ENCODE measurements at regions not wholly inside any gene's neighbourhood (a gene's known extent, or its start where the extent isn't known, plus 50 kb on each side); places are given as distances from the start of the nearest gene placed in this dataset.

GRCh38 chr9:124135813-124136365, 121.9 kb upstream of the NEK6 start:
- Histone ChIP-seq H3K9ac (replicated peaks; ENCODE audit: extremely low read depth, insufficient read depth, low read length) (no peak overlapping the region), H3K79me2 (ENCODE audit: control insufficient read depth, insufficient read depth, low read length) (no peaks in the 10 kb centered on the region), H4K20me1 (replicated peaks; ENCODE audit: control insufficient read depth, extremely low read depth, insufficient read depth, low read length) (no peaks in the 10 kb centered on the region), H2AFZ (ENCODE audit: low read depth, low read length) (no peak overlapping the region), H3K4me1 (ENCODE audit: control insufficient read depth, extremely low read depth, insufficient read depth, low read length) (peaks cover 7% of the 10 kb centered on the region), H3K27ac (ENCODE audit: insufficient read depth, low read depth, low read length) (no peak overlapping the region), H3K4me2 (ENCODE audit: insufficient read depth, low read length) (no peak overlapping the region), H3K4me3 (replicated peaks in 1 of 3; ENCODE audit: insufficient read depth in 1 of 3, low read depth in 1 of 3, low read length in 3 of 3) (no peak overlapping the region), H3K27me3 (ENCODE audit: control insufficient read depth in 2 of 2, insufficient read depth in 2 of 2, low read length in 2 of 2) (no peaks in the 10 kb centered on the region), H3K9me3 (replicated peaks; ENCODE audit: control insufficient read depth, insufficient read depth, low read length) (no peaks in the 10 kb centered on the region), H3K36me3 (ENCODE audit: control insufficient read depth in 2 of 2, extremely low read depth in 1 of 2, insufficient read depth in 2 of 2, low read length in 2 of 2) (no peaks in the 10 kb centered on the region), H3K9me1 (replicated peaks; ENCODE audit: control insufficient read depth, extremely low read depth, insufficient read depth, low read length) (no peaks in the 10 kb centered on the region)
- dilution Hi-C loops (cut with MboI; ENCODE audit: extremely low pct_ligation_motif_present, low sequenced_read_pairs) (no loop called here), intact Hi-C loops (cut with micrococcal nuclease) (no loop called here)
- ChIA-PET POLR2A (no interaction called here), CTCF (interaction anchor here (1.0 kb wide), 1 partner anchor 11 kb away, joined by 3 read pairs; no protein-coding TSS in a partner anchor)
- no peak for FAIRE-seq
- no peak for DNase-seq (ENCODE audit: low read depth, low spot score)
- BruUV-seq (replicated peaks), result no TSS peak
- no peak for TF ChIP-seq JUN (IDR thresholded peaks at IDR 0.05; ENCODE audit: borderline replicate concordance, insufficient read depth, insufficient read length, low read depth)
- no peak for TF ChIP-seq POLR2A (IDR thresholded peaks at IDR 0.05; ENCODE audit: low read depth, low read length)
- no peak for TF ChIP-seq FOS (IDR thresholded peaks at IDR 0.05; ENCODE audit: borderline replicate concordance, insufficient read depth, low read length)

- POLR2A ChIA-PET, result no interaction called here
- BruUV-seq (replicated peaks), result no TSS peak
- Histone ChIP-seq H4K20me1 (replicated peaks; ENCODE audit: control insufficient read depth, extremely low read depth, insufficient read depth, low read length) (no peaks in the 10 kb centered on the region), H3K4me3 (replicated peaks in 1 of 3; ENCODE audit: insufficient read depth in 1 of 3, low read depth in 1 of 3, low read length in 3 of 3) (no peak overlapping the region), H3K9me1 (replicated peaks; ENCODE audit: control insufficient read depth, extremely low read depth, insufficient read depth, low read length) (no peaks in the 10 kb centered on the region), H2AFZ (ENCODE audit: low read depth, low read length) (no peak overlapping the region), H3K9ac (replicated peaks; ENCODE audit: extremely low read depth, insufficient read depth, low read length) (no peak overlapping the region), H3K27me3 (ENCODE audit: control insufficient read depth in 2 of 2, insufficient read depth in 2 of 2, low read length in 2 of 2) (no peaks in the 10 kb centered on the region), H3K36me3 (ENCODE audit: control insufficient read depth in 2 of 2, extremely low read depth in 1 of 2, insufficient read depth in 2 of 2, low read length in 2 of 2) (no peaks in the 10 kb centered on the region), H3K27ac (ENCODE audit: insufficient read depth, low read depth, low read length) (no peak overlapping the region), H3K4me2 (ENCODE audit: insufficient read depth, low read length) (no peak overlapping the region), H3K9me3 (replicated peaks; ENCODE audit: control insufficient read depth, insufficient read depth, low read length) (no peaks in the 10 kb centered on the region), H3K79me2 (ENCODE audit: control insufficient read depth, insufficient read depth, low read length) (no peaks in the 10 kb centered on the region), H3K4me1 (ENCODE audit: control insufficient read depth, extremely low read depth, insufficient read depth, low read length) (peaks cover 7% of the 10 kb centered on the region)
- intact Hi-C loops (cut with micrococcal nuclease), result no loop called here
- CTCF ChIA-PET, result interaction anchor here (1.0 to 1.2 kb wide), 2 partner anchors 10 to 104 kb away, joined by 3 to 8 read pairs; no protein-coding TSS in a partner anchor
- TF ChIP-seq POLR2A (IDR thresholded peaks at IDR 0.05; ENCODE audit: low read depth, low read length) (no peak), JUN (IDR thresholded peaks at IDR 0.05; ENCODE audit: borderline replicate concordance, insufficient read depth, insufficient read length, low read depth) (no peak), POLR2AphosphoS5 (IDR thresholded peaks at IDR 0.05; ENCODE audit: insufficient read depth, low read depth, low read length) (no peak), GATA2 (IDR thresholded peaks at IDR 0.05; ENCODE audit: insufficient read depth, insufficient read length, low read depth, low read length) (no peak)
- DNase-seq (ENCODE audit: low read depth, low spot score) (no peak), FAIRE-seq (no peak)
- dilution Hi-C loops (cut with MboI; ENCODE audit: extremely low pct_ligation_motif_present, low sequenced_read_pairs), result no loop called here
Observed at GRCh38 chr9:124137009-124137943, 120.5 kb upstream of the NEK6 start.
